ENCODE measurements at regions not wholly inside any gene's neighbourhood (a gene's known extent, or its start where the extent isn't known, plus 50 kb on each side); places are given as distances from the start of the nearest gene placed in this dataset.

DNA sequence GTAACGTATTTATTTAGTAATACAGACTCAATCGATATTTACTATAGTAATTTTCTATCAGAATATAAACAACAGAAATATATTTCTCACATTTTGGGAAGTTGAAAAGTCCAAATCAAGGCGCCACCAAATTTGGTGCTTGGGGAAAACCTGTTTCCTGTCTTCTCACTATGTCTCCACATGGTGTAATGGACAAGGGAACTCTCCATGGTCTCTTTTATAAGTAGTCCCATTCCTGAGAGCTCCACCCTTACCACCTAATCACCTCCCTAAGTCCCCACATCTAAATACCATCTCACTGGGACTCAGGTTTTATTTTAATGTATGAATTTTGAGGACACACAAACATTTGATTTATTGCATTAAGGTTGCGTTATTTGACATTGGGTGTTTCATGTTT, 848.0 kb downstream of the LTN1 start:
- no peak overlapping the region for H3K4me3 ChIP-seq (ENCODE audit: low read length)
- no peak for DNase-seq (ENCODE audit: low read depth)
- TF ChIP-seq, protein P1, sequence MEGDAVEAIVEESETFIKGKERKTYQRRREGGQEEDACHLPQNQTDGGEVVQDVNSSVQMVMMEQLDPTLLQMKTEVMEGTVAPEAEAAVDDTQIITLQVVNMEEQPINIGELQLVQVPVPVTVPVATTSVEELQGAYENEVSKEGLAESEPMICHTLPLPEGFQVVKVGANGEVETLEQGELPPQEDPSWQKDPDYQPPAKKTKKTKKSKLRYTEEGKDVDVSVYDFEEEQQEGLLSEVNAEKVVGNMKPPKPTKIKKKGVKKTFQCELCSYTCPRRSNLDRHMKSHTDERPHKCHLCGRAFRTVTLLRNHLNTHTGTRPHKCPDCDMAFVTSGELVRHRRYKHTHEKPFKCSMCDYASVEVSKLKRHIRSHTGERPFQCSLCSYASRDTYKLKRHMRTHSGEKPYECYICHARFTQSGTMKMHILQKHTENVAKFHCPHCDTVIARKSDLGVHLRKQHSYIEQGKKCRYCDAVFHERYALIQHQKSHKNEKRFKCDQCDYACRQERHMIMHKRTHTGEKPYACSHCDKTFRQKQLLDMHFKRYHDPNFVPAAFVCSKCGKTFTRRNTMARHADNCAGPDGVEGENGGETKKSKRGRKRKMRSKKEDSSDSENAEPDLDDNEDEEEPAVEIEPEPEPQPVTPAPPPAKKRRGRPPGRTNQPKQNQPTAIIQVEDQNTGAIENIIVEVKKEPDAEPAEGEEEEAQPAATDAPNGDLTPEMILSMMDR (IDR thresholded peaks at IDR 0.05; ENCODE audit: insufficient read depth, low read depth, low read length, missing control alignments) = no peak

DNA sequence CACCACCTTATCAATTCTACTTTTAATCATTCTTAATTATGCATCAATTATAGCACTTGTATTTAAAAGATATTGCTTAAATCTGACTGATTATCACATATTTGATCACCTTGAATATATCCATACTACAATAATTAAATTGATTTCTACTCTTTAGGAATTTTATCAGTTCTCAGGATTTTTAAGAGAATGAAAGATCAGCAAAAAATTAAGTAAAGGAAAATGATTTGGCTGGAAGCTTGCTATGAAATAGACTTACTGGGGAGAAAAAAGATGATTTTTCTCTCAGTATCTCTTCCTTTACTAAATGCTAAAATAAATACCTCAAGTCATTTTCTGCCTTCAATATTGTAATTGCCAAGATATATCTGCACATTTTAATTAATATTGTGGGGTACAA, 848.6 kb downstream of the LTN1 start:
- H3K4me3 ChIP-seq (ENCODE audit: low read length) = no peak overlapping the region
- TF ChIP-seq, protein P1 (IDR thresholded peaks at IDR 0.05; ENCODE audit: insufficient read depth, low read depth, low read length, missing control alignments) = no peak
- no peak for DNase-seq (ENCODE audit: low read depth)

DNA sequence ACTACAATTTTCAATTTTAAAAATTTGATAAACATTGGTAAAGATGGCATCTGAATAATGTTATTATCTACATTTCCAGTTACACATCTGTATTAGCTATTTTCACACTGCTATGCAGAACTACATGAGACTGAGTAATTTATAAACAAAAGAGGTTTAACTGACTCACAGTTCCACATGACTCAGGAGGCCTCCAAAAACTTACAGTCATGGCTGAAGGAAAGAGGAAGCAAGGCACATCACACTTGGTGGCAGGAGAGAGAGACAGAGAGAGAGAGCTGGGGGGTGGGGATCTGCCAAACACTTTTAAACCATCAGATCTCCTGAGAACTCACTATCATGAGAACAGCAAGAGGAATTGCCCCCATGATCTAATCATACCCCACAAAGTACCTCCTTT, 850.0 kb downstream of the LTN1 start:
- DNase-seq (ENCODE audit: low read depth) = peak; percentile 82
- no peak overlapping the region for H3K4me3 ChIP-seq (ENCODE audit: low read length)
- TF ChIP-seq, protein P1 (IDR thresholded peaks at IDR 0.05; ENCODE audit: insufficient read depth, low read depth, low read length, missing control alignments) = no peak

DNA sequence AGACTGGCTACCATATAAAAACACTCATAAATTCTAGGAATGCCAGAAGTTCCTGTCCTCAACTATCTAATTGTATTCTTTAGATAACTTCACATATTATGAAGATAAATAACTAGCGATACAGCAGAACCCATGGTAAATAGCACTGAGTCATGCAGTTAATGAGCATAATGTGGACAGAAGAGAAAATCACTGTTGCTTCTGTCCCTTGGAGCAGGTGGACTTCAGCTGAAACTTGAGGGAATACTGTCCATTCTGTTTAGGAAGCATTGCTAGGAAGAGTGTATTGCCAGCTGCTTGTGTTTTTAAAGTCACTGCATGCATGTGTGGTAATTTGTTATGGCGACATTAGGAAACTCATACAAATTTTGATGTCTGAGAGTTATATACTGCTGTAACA, 854.4 kb downstream of the LTN1 start:
- H3K4me3 ChIP-seq (ENCODE audit: low read length) = no peak overlapping the region
- DNase-seq (ENCODE audit: low read depth) = no peak
- TF ChIP-seq, protein P1 (IDR thresholded peaks at IDR 0.05; ENCODE audit: insufficient read depth, low read depth, low read length, missing control alignments) = no peak

DNA sequence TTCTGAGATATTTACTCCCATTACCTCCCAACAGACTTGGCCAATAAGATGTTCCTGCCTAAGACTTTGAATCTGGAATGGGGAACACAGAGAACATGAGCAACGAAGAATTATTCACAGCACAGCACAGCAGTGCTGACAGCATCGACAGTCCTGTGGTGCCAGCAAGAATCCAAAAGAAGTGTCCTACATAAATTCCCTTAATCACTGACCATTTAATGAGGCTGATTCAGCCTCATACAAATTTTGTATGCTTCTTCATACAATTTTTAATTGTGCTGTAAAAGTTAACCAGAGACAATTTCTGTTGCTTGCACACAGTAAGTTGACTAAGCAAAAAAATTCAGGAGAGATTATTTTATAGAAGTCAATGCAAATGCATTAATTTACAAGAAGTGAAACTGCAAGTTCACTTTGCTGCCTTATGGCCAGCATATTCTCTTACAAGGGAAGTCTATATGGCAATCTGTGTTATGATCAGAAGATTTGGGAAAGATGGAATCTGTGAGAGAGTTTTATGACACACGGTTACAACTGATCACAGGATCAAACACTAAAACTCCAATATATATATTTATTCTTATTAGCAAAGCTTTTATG, 855.9 kb downstream of the LTN1 start:
- no peak for DNase-seq (ENCODE audit: low read depth)
- H3K4me3 ChIP-seq (ENCODE audit: low read length) = no peak overlapping the region
- TF ChIP-seq, protein P1 (IDR thresholded peaks at IDR 0.05; ENCODE audit: insufficient read depth, low read depth, low read length, missing control alignments) = no peak

DNA sequence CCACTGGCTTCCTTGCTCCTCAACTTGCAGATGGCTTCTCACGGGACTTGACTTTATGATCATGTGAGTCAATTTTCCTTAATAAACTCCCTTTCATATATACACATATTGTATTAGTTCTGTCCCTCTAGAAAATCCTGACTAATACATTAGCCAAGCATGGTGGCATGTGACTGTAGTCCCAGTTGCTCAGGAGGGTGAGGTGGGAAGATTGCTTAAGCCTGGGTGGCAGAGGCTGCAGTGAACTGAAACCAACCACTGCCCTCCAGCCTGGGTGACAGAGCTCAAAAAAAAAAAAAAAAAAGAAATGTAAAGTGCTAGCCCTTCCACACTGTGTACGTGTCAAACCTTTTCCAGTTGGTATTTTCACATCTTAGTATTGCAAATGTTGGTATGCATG, 857.0 kb downstream of the LTN1 start:
- no peak overlapping the region for H3K4me3 ChIP-seq (ENCODE audit: low read length)
- TF ChIP-seq, protein P1 (IDR thresholded peaks at IDR 0.05; ENCODE audit: insufficient read depth, low read depth, low read length, missing control alignments) = no peak
- peak; percentile 25 for DNase-seq (ENCODE audit: low read depth)

DNA sequence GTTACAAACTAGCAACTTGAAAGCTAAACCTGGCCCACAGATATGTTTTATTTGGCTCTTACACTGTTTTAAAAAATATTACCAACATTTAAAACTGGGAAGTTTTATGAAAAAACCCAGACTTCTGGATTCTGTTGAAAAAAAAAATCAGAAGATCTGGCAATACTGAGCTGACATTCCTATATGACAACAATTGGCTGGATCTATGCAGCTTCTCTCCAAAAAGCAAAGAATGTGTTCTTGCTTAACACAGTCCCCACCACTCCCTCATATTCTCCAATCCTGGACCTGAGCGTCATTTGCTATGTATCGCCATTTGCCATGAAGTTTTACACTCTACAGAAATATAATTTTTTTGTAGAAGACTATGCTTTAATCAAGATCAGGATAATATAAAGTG, 859.6 kb downstream of the LTN1 start:
- TF ChIP-seq, protein P1 (IDR thresholded peaks at IDR 0.05; ENCODE audit: insufficient read depth, low read depth, low read length, missing control alignments) = no peak
- DNase-seq (ENCODE audit: low read depth) = no peak

More for the DNA sequence above, 859.6 kb downstream of the LTN1 start:
- no peak overlapping the region for H3K4me3 ChIP-seq (ENCODE audit: low read length)
